SH-SY5Y (cell line): ENCODE measurements at regions not wholly inside any gene's neighbourhood (a gene's known extent, or its start where the extent isn't known, plus 50 kb on each side); places are given as distances from the start of the nearest gene placed in this dataset.

ENCODE experiments used
- GATA2 ChIP-seq: IDR thresholded peaks from 2 replicates; pipeline ENCODE4 v1.6.1; 2011; ENCODE audit warnings: mild to moderate bottlenecking, low read depth, low read length
- GATA3 ChIP-seq: IDR thresholded peaks from 2 replicates; pipeline ENCODE4 v1.6.1; 2011; ENCODE audit warnings: low read depth, mild to moderate bottlenecking, low read length, moderate library complexity

DNA sequence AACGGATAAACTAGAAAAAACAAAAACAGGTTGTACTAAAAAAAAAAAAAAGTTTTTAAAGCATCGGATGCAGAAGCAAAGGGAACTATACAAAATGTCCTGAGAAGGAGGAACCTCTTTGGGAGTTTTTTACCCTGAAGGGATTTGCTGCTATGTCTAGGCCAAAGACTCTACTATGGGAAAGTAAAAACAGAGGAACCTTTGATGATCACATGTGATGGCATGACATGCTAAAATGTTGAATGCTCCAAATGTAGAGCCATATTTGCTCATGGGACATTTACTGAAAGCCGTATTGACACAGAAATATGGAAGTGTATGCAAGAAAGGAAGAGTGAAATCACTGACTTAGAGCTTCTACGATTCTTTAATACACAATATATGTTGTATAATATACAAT is 992.0 kb upstream of the ZEB2 start:
- TF ChIP-seq GATA3 (no peak), GATA2 (no peak)
